Spleen (tissue), 7 donors: ENCODE measurements at regions not wholly inside any gene's neighbourhood (a gene's known extent, or its start where the extent isn't known, plus 50 kb on each side); places are given as distances from the start of the nearest gene placed in this dataset.

Experiments
- POLR2A ChIP-seq, 3 donors: fragments of 450-650 bp; IDR thresholded peaks; one replicate each; pipeline ENCODE4 v1.5.1; 2017; ENCODE audit warnings: antibody characterized with exemption in 3 of 3, mild to moderate bottlenecking in 1 of 3
- POLR2AphosphoS5 ChIP-seq, 3 donors: sonication (generic); formaldehyde crosslinking; IDR thresholded peaks; one replicate each; pipeline ENCODE4 v1.5.1; 2017; ENCODE audit warnings: antibody characterized with exemption in 3 of 3
- TF ChIP-seq, protein P1 (sequence below), 11 experiments: fragments of 200-600 bp in 7 of 11; fragments of 450-650 bp in 4 of 11; sonication (generic) in 4 of 11; IDR thresholded peaks in 8 of 11; conservative IDR thresholded peaks in 3 of 11; 1 replicate in 7 of 11; 2 replicates in 4 of 11; pipeline versions ENCODE4 v1.4.0 to v1.8.0; 2016 to 2021; ENCODE audit warnings: antibody characterized with exemption in 11 of 11, inconsistent platforms in 4 of 11, mild to moderate bottlenecking in 1 of 11
- donor health status: DM: no; HTN: no; CAD: no; lungs with moderate emphysema.
- donor health status: DM: no; HTN: no; CAD: no.
- donor health status: DM: no; HTN: no; CAD: no.

DNA sequence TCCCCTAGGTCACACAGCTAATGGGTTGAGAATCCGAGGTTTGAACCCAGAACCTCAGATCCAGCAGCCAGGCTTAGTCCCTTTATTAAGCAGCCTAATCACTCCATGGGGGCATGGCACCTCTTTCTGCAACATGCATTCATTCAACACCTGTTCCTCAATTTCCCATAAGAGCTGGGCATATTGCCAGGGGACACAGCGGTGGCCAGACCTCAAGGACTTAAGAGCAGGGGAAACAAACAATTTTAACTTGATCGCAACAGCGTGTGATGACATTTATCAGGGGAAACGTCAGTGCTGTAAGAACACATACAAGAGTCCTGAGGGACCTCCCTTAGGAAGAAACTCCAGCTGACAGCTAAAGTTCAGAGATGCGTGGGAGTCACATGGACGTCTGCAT is 267.4 kb upstream of the CDH4 start:
- TF ChIP-seq POLR2A (IDR thresholded peaks at IDR 0.05): no peak
- TF ChIP-seq, protein P1, sequence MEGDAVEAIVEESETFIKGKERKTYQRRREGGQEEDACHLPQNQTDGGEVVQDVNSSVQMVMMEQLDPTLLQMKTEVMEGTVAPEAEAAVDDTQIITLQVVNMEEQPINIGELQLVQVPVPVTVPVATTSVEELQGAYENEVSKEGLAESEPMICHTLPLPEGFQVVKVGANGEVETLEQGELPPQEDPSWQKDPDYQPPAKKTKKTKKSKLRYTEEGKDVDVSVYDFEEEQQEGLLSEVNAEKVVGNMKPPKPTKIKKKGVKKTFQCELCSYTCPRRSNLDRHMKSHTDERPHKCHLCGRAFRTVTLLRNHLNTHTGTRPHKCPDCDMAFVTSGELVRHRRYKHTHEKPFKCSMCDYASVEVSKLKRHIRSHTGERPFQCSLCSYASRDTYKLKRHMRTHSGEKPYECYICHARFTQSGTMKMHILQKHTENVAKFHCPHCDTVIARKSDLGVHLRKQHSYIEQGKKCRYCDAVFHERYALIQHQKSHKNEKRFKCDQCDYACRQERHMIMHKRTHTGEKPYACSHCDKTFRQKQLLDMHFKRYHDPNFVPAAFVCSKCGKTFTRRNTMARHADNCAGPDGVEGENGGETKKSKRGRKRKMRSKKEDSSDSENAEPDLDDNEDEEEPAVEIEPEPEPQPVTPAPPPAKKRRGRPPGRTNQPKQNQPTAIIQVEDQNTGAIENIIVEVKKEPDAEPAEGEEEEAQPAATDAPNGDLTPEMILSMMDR (IDR thresholded peaks at IDR 0.05 in 8 of 11, conservative IDR thresholded peaks at IDR 0.05 in 3 of 11): no peak
- no peak for TF ChIP-seq POLR2AphosphoS5 (IDR thresholded peaks at IDR 0.05)
